Neural cell (in vitro differentiated cells): ENCODE measurements at regions not wholly inside any gene's neighbourhood (a gene's known extent, or its start where the extent isn't known, plus 50 kb on each side); places are given as distances from the start of the nearest gene placed in this dataset.

Experiments
- H2AFZ ChIP-seq: fragments of 200-600, 300-800 bp; sonication (generic), shearing (Covaris generic); 2 replicates; pipeline ENCODE4 v1.6.0; 2014; ENCODE audit warnings: low read depth, mild to moderate bottlenecking, antibody characterized with exemption, low read length, moderate library complexity
- H3F3A ChIP-seq: fragments of 200-600 bp; shearing (Covaris generic); 2 replicates; pipeline ENCODE4 v1.6.1; 2016; ENCODE audit warnings: mild to moderate bottlenecking, moderate library complexity, mixed read lengths, antibody characterized with exemption, low read length; ENCODE audit not compliant: insufficient read depth, poor library complexity, severe bottlenecking
- H3K27ac ChIP-seq: fragments of 200-600, 300-800 bp; sonication (generic), shearing (Covaris generic); 2 replicates; pipeline ENCODE4 v1.5.1; 2014; ENCODE audit warnings: mild to moderate bottlenecking, low read length, moderate library complexity
- H3K27me3 ChIP-seq: fragments of 300-800, 200-600 bp; sonication (generic), shearing (Covaris generic); 2 replicates; pipeline ENCODE4 v1.6.0; 2014; ENCODE audit warnings: mild to moderate bottlenecking, low read depth, low read length, moderate library complexity; ENCODE audit not compliant: insufficient read depth
- H3K36me3 ChIP-seq: fragments of 300-800, 200-600 bp; sonication (generic), shearing (Covaris generic); 2 replicates; pipeline ENCODE4 v1.5.1; 2014; ENCODE audit warnings: mild to moderate bottlenecking, antibody characterized with exemption, low read length, moderate library complexity; ENCODE audit not compliant: insufficient read depth
- H3K4me2 ChIP-seq: fragments of 300-800, 200-600 bp; sonication (generic), shearing (Covaris generic); 2 replicates; pipeline ENCODE4 v1.6.0; 2014; ENCODE audit warnings: mild to moderate bottlenecking, low read length
- H3K4me3 ChIP-seq: fragments of 300-800, 200-600 bp; sonication (generic), shearing (Covaris generic); 2 replicates; pipeline ENCODE4 v1.5.1; 2014; ENCODE audit warnings: mild to moderate bottlenecking, low read length, moderate library complexity
- H3K79me2 ChIP-seq: fragments of 200-600 bp; shearing (Covaris generic); replicated peaks from 2 replicates; pipeline ENCODE4 v1.6.0; 2014; ENCODE audit warnings: mild to moderate bottlenecking, low read length, moderate library complexity; ENCODE audit not compliant: insufficient read depth
- H3K9ac ChIP-seq: fragments of 300-800, 200-600 bp; sonication (generic), shearing (Covaris generic); 2 replicates; pipeline ENCODE4 v1.6.1; 2016; ENCODE audit warnings: mild to moderate bottlenecking, low read length, mixed read lengths
- H3K9me2 ChIP-seq: fragments of 200-600 bp; shearing (Covaris generic); 2 replicates; pipeline ENCODE4 v1.6.1; 2016; ENCODE audit warnings: mild to moderate bottlenecking, low read length, mixed read lengths; ENCODE audit not compliant: insufficient read depth
- H3K9me3 ChIP-seq: fragments of 200-600, 300-800 bp; sonication (generic), shearing (Covaris generic); 2 replicates; pipeline ENCODE4 v1.6.1; 2016; ENCODE audit warnings: mild to moderate bottlenecking, mixed run types, low read length, moderate library complexity, mixed read lengths
- H4K20me1 ChIP-seq: fragments of 200-600 bp; shearing (Covaris generic); 2 replicates; pipeline ENCODE4 v1.6.1; 2016; ENCODE audit warnings: mild to moderate bottlenecking, mixed run types; ENCODE audit not compliant: insufficient read depth
- EP300 ChIP-seq: fragments of 450-650 bp; conservative IDR thresholded peaks from 2 replicates; pipeline ENCODE4 v1.6.1; 2014; ENCODE audit warnings: antibody characterized with exemption, mild to moderate bottlenecking, moderate library complexity; ENCODE audit not compliant: poor library complexity, severe bottlenecking
- EZH2 ChIP-seq: fragments of 200-600, 300-800 bp; shearing (Covaris generic), sonication (generic); IDR thresholded peaks from 2 replicates; pipeline ENCODE4 v1.6.1; 2014; ENCODE audit warnings: antibody characterized with exemption, low read length, borderline replicate concordance, mild to moderate bottlenecking; ENCODE audit not compliant: insufficient read depth, poor library complexity, severe bottlenecking
- MXI1 ChIP-seq: fragments of 450-650 bp; conservative IDR thresholded peaks from 2 replicates; pipeline ENCODE4 v1.6.1; 2014; ENCODE audit warnings: antibody characterized with exemption, mild to moderate bottlenecking; ENCODE audit not compliant: poor library complexity, severe bottlenecking
- POLR2AphosphoS5 ChIP-seq: IDR thresholded peaks from 2 replicates; pipeline ENCODE4 v1.6.1; 2012
- RAD21 ChIP-seq: fragments of 450-650 bp; conservative IDR thresholded peaks from 2 replicates; pipeline ENCODE4 v1.6.1; 2014; ENCODE audit warnings: antibody characterized with exemption, mild to moderate bottlenecking, moderate library complexity
- SMC3 ChIP-seq: fragments of 450-650 bp; conservative IDR thresholded peaks from 2 replicates; pipeline ENCODE4 v1.6.1; 2014; ENCODE audit warnings: antibody characterized with exemption, mild to moderate bottlenecking, moderate library complexity; ENCODE audit not compliant: poor library complexity
- TAF1 ChIP-seq: IDR thresholded peaks from 2 replicates; pipeline ENCODE4 v1.6.1; 2012; ENCODE audit warnings: low read depth
- TF ChIP-seq, protein P1 (sequence below): fragments of 450-650 bp; IDR thresholded peaks from 2 replicates; pipeline ENCODE4 v1.5.1; 2014; ENCODE audit warnings: antibody characterized with exemption, mild to moderate bottlenecking, moderate library complexity; ENCODE audit not compliant: poor library complexity, severe bottlenecking
- TF ChIP-seq, protein P2 (sequence below): IDR thresholded peaks from 2 replicates; pipeline ENCODE4 v1.6.1; 2012; ENCODE audit warnings: borderline replicate concordance

DNA sequence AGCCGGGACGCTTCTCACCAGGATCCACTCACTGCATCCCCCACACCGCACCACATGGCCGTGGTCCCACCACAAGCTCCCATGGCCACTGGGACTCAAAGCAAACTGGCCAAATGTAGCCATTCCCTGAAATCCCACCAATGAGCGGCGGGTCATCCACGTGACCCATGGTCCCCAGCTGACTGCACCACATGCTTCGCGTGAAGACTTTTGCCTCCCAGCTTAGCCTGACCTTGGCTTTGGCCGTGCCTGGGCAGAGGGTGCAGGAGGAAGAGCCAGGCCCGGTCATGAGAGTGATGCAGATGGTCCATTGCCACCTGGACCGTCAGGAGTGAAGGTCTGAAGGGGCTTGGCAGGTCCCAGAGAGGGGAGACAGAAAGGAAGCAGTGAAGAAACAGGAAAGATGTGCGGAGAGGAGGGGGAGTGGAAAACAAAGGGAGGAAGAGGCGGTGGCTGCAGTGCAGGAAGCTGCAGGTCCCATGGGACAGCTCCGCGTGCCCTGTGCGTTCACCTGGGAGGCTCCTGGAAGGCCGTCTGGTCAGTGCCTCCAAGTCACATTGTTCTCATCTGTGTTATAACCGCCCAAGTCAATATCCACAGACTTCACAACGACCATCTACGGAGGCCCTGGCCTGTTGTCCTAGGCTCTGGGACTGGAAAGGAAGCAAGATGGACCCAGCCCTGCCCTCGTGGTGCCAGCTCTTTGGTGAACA lies 167.8 kb upstream of the AJAP1 start:
- Histone ChIP-seq H3K27ac (peak overlapping the region; percentile 89), H3K9ac (peak overlapping the region; percentile 50), H2AFZ (no peak overlapping the region), H4K20me1 (no peaks in the 10 kb centered on the region), H3K9me3 (no peaks in the 10 kb centered on the region), H3K79me2 (no peaks in the 10 kb centered on the region), H3K4me2 (no peak overlapping the region), H3K9me2 (no peaks in the 10 kb centered on the region), H3K4me3 (peak overlapping the region; percentile 52), H3K27me3 (no peaks in the 10 kb centered on the region), H3K36me3 (no peaks in the 10 kb centered on the region), H3F3A (no peaks in the 10 kb centered on the region)
- no peak for TF ChIP-seq POLR2AphosphoS5
- no peak for TF ChIP-seq EZH2
- TF ChIP-seq, protein P1, sequence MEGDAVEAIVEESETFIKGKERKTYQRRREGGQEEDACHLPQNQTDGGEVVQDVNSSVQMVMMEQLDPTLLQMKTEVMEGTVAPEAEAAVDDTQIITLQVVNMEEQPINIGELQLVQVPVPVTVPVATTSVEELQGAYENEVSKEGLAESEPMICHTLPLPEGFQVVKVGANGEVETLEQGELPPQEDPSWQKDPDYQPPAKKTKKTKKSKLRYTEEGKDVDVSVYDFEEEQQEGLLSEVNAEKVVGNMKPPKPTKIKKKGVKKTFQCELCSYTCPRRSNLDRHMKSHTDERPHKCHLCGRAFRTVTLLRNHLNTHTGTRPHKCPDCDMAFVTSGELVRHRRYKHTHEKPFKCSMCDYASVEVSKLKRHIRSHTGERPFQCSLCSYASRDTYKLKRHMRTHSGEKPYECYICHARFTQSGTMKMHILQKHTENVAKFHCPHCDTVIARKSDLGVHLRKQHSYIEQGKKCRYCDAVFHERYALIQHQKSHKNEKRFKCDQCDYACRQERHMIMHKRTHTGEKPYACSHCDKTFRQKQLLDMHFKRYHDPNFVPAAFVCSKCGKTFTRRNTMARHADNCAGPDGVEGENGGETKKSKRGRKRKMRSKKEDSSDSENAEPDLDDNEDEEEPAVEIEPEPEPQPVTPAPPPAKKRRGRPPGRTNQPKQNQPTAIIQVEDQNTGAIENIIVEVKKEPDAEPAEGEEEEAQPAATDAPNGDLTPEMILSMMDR = no peak
- TF ChIP-seq RAD21 = no peak
- TF ChIP-seq, protein P2, sequence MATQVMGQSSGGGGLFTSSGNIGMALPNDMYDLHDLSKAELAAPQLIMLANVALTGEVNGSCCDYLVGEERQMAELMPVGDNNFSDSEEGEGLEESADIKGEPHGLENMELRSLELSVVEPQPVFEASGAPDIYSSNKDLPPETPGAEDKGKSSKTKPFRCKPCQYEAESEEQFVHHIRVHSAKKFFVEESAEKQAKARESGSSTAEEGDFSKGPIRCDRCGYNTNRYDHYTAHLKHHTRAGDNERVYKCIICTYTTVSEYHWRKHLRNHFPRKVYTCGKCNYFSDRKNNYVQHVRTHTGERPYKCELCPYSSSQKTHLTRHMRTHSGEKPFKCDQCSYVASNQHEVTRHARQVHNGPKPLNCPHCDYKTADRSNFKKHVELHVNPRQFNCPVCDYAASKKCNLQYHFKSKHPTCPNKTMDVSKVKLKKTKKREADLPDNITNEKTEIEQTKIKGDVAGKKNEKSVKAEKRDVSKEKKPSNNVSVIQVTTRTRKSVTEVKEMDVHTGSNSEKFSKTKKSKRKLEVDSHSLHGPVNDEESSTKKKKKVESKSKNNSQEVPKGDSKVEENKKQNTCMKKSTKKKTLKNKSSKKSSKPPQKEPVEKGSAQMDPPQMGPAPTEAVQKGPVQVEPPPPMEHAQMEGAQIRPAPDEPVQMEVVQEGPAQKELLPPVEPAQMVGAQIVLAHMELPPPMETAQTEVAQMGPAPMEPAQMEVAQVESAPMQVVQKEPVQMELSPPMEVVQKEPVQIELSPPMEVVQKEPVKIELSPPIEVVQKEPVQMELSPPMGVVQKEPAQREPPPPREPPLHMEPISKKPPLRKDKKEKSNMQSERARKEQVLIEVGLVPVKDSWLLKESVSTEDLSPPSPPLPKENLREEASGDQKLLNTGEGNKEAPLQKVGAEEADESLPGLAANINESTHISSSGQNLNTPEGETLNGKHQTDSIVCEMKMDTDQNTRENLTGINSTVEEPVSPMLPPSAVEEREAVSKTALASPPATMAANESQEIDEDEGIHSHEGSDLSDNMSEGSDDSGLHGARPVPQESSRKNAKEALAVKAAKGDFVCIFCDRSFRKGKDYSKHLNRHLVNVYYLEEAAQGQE = no peak
- TF ChIP-seq SMC3 = no peak
- TF ChIP-seq TAF1 = no peak
- no peak for TF ChIP-seq EP300
- TF ChIP-seq MXI1 = no peak

DNA sequence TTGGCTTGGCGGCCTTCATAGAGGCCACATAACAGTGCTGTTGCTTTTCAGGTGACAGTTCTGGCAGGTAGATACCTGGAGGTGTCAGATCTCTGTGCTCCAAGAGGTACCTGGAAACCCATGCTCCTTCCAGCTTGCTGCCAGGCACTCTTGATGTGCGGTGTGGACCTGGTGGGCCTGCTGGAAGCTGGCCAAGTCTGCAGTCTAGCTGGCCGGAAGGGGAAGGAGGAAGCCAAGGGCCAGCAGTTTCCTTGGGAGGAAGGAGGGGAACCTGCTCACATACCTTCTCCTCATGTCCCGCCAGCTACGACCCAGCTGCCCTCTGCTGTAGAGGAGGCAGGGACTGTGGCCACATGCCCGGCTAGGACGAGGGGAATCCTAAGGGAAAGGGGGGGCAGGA lies 166.4 kb upstream of the AJAP1 start:
- Histone ChIP-seq H3K4me2 (no peak overlapping the region), H3K79me2 (no peaks in the 10 kb centered on the region), H3F3A (no peaks in the 10 kb centered on the region), H4K20me1 (no peaks in the 10 kb centered on the region), H3K9ac (no peak overlapping the region), H3K36me3 (no peaks in the 10 kb centered on the region), H3K9me3 (no peaks in the 10 kb centered on the region), H3K27me3 (no peaks in the 10 kb centered on the region), H3K4me3 (no peak overlapping the region), H3K27ac (no peak overlapping the region), H3K9me2 (no peaks in the 10 kb centered on the region), H2AFZ (no peak overlapping the region)
- TF ChIP-seq, protein P2 = no peak
- TF ChIP-seq POLR2AphosphoS5 (no peak), TAF1 (no peak), MXI1 (no peak), SMC3 (no peak), RAD21 (no peak), EP300 (no peak), EZH2 (no peak)
- TF ChIP-seq, protein P1 = no peak
